Panc1 (cell line): ENCODE measurements at regions not wholly inside any gene's neighbourhood (a gene's known extent, or its start where the extent isn't known, plus 50 kb on each side); places are given as distances from the start of the nearest gene placed in this dataset.

Experiments
- CTCF ChIP-seq: fragments of 450-650 bp; IDR thresholded peaks from 2 replicates; pipeline ENCODE4 v1.5.1; 2017; ENCODE audit warnings: mild to moderate bottlenecking
- POLR2AphosphoS5 ChIP-seq: IDR thresholded peaks from 2 replicates; pipeline ENCODE4 v1.6.1; 2012; ENCODE audit warnings: mild to moderate bottlenecking, low read depth, low read length, moderate library complexity
- REST ChIP-seq, 2 experiments: IDR thresholded peaks; 2 replicates each; pipeline ENCODE4 v1.6.1; 2011 to 2012; ENCODE audit warnings: low read depth in 2 of 2, control low read depth in 1 of 2, low read length in 1 of 2, mild to moderate bottlenecking in 1 of 2, moderate library complexity in 1 of 2; ENCODE audit not compliant: insufficient read depth in 1 of 2
- SIN3A ChIP-seq: IDR thresholded peaks from 2 replicates; pipeline ENCODE4 v1.6.1; 2012; ENCODE audit warnings: low read depth, mild to moderate bottlenecking, low read length, moderate library complexity, borderline replicate concordance; ENCODE audit not compliant: insufficient read depth
- TCF7L2 ChIP-seq: IDR thresholded peaks from 2 replicates; pipeline ENCODE4 v1.6.1; 2011; ENCODE audit warnings: mild to moderate bottlenecking, low read depth, low read length, inconsistent platforms

DNA sequence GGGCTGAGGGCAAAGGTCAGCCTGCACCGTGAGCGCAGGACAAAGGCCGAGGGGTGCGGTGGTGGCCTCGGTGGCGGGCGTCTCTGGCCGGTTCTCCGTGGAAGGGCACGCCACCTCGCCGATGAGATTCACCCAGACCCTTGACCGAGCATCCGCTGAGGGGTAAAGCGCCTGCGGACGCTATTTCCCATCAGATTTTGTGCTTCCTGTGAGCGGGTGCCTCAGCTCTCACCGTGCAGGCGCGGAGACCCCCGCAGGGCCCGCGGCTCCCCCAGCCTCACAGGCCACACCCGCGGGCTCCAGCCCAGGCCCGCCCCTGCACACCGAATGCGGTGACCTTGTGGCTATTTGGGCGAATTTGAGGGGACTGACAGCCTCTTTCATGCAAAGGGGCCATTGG is 348.0 kb downstream of the TEX29 start:
- TF ChIP-seq CTCF (no peak), POLR2AphosphoS5 (no peak), REST (IDR thresholded peaks at IDR 0.05; ENCODE audit: insufficient read depth in 1 of 2, low read depth in 2 of 2, low read length in 1 of 2) (no peak), TCF7L2 (no peak), SIN3A (no peak)
